PC-3 (cell line): ENCODE measurements at regions not wholly inside any gene's neighbourhood (a gene's known extent, or its start where the extent isn't known, plus 50 kb on each side); places are given as distances from the start of the nearest gene placed in this dataset.
"Not testable (repeated sequence)": the region's sequence is repeated elsewhere in the genome, so short reads cannot be mapped to it uniquely, and the experiment has no call there.

Experiments
- ATAC-seq: fragments of 200-7000 bp; cut with Tn5 transposase; 2 replicates; pipeline ENCODE4 v1.9.1; 2020; ENCODE audit warnings: mild to moderate bottlenecking, moderate library complexity
- BruUV-seq: library from RNA; stranded (reverse); fragments of 400-500 nt; replicated peaks from 2 replicates; lab custom pipeline; 2021; lab: Mats Ljungman, UMichigan
- CTCF ChIA-PET: fragments of 300-600 bp; sonication (Branson Sonifier 250); formaldehyde crosslinking; loops from one replicate; lab custom pipeline; 2022; ENCODE audit warnings: antibody characterized with exemption; lab: Charles Lee
- POLR2A ChIA-PET: fragments of 300-600 bp; sonication (Branson Sonifier 250); formaldehyde crosslinking; loops from one replicate; lab custom pipeline; 2022; ENCODE audit warnings: antibody characterized with exemption; ENCODE audit not compliant: unreplicated experiment; lab: Charles Lee
- DNase-seq: peaks from one replicate; pipeline ENCODE4 v3.0.0-alpha.2; 2015
- H2AFZ ChIP-seq: fragments of 300-600 bp; sonication (generic); 2 replicates; pipeline ENCODE4 v1.6.0; 2016; ENCODE audit warnings: antibody characterized with exemption, low read length
- H3F3A ChIP-seq: fragments of 300-600 bp; sonication (generic); one replicate; pipeline ENCODE4 v1.6.0; 2017; ENCODE audit warnings: antibody characterized with exemption, low read length, control low read depth, mild to moderate bottlenecking; ENCODE audit not compliant: unreplicated experiment
- H3K27ac ChIP-seq: fragments of 300-600 bp; sonication (generic); 2 replicates; pipeline ENCODE4 v1.5.1; 2016; ENCODE audit warnings: mild to moderate bottlenecking, low read length
- H3K27me3 ChIP-seq: fragments of 300-600 bp; sonication (generic); 2 replicates; pipeline ENCODE4 v1.6.1; 2016; ENCODE audit warnings: low read length, mixed read lengths
- H3K36me3 ChIP-seq: fragments of 300-600 bp; sonication (generic); 2 replicates; pipeline ENCODE4 v1.6.1; 2016; ENCODE audit warnings: low read depth, mixed run types, low read length, mixed read lengths
- H3K4me1 ChIP-seq: fragments of 300-600 bp; sonication (generic); 2 replicates; pipeline ENCODE4 v1.5.1; 2016; ENCODE audit warnings: low read length; ENCODE audit not compliant: insufficient read depth
- H3K4me2 ChIP-seq: fragments of 300-600 bp; sonication (generic); 2 replicates; pipeline ENCODE4 v1.6.0; 2016; ENCODE audit warnings: low read length
- H3K4me3 ChIP-seq: fragments of 300-600 bp; sonication (generic); 2 replicates; pipeline ENCODE4 v1.5.1; 2016; ENCODE audit warnings: mild to moderate bottlenecking, low read length, mixed read lengths
- H3K79me2 ChIP-seq: fragments of 300-600 bp; sonication (generic); 2 replicates; pipeline ENCODE4 v1.6.1; 2017; ENCODE audit warnings: low read length, mixed read lengths
- H3K9ac ChIP-seq: fragments of 300-600 bp; sonication (generic); 2 replicates; pipeline ENCODE4 v1.6.0; 2016; ENCODE audit warnings: mild to moderate bottlenecking, low read length
- H3K9me2 ChIP-seq: fragments of 300-600 bp; sonication (generic); replicated peaks from 2 replicates; pipeline ENCODE4 v1.6.1; 2016; ENCODE audit warnings: mixed run types, low read length, mixed read lengths
- H3K9me3 ChIP-seq: fragments of 300-600 bp; sonication (generic); 2 replicates; pipeline ENCODE4 v1.6.1; 2016; ENCODE audit warnings: low read length, mixed read lengths
- H4K20me1 ChIP-seq: fragments of 300-600 bp; sonication (generic); 2 replicates; pipeline ENCODE4 v1.6.1; 2016; ENCODE audit warnings: low read length, mixed read lengths
- EZH2 ChIP-seq: fragments of 300-600 bp; sonication (generic); IDR thresholded peaks from one replicate; pipeline ENCODE4 v1.6.1; 2017; ENCODE audit warnings: antibody characterized with exemption, mild to moderate bottlenecking, low read length; ENCODE audit not compliant: unreplicated experiment
- EZH2phosphoT487 ChIP-seq: fragments of 300-600 bp; sonication (generic); IDR thresholded peaks from 2 replicates; pipeline ENCODE4 v1.6.1; 2018; ENCODE audit warnings: mild to moderate bottlenecking, antibody characterized with exemption, low read length, borderline replicate concordance
- intact Hi-C: fragments of 100-400 bp; cut with micrococcal nuclease; formaldehyde crosslinking; loops from 2 replicates; pipeline ENCODE4 v1.9.0; 2023
- TF ChIP-seq, protein P1 (sequence below): fragments of 300-600 bp; sonication (generic); conservative IDR thresholded peaks from 2 replicates; pipeline ENCODE4 v1.5.1; 2017; ENCODE audit warnings: antibody characterized with exemption, low read depth, mild to moderate bottlenecking, low read length

DNA sequence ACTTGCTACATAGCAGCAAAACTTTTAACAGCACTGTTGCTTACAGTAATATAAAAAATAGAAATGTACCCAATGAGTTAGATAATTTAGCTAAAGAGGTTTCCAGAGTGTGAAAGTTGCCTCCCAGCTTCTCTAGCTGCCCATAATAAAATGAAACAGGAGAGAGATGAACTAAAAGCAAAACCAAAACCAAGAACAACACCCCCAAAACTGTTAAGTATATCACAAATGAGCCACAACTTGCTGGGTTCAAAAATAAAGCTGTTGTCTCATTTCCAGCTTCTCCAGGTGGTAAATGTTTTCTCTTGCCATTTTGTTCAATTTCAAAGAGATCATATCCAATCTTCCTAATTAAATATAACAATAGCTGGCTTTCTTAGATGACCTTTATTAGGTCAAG is 614.0 kb downstream of the ETNK1 start:
- TF ChIP-seq EZH2 (no peak), EZH2phosphoT487 (no peak)
- TF ChIP-seq, protein P1, sequence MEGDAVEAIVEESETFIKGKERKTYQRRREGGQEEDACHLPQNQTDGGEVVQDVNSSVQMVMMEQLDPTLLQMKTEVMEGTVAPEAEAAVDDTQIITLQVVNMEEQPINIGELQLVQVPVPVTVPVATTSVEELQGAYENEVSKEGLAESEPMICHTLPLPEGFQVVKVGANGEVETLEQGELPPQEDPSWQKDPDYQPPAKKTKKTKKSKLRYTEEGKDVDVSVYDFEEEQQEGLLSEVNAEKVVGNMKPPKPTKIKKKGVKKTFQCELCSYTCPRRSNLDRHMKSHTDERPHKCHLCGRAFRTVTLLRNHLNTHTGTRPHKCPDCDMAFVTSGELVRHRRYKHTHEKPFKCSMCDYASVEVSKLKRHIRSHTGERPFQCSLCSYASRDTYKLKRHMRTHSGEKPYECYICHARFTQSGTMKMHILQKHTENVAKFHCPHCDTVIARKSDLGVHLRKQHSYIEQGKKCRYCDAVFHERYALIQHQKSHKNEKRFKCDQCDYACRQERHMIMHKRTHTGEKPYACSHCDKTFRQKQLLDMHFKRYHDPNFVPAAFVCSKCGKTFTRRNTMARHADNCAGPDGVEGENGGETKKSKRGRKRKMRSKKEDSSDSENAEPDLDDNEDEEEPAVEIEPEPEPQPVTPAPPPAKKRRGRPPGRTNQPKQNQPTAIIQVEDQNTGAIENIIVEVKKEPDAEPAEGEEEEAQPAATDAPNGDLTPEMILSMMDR, result no peak
- Histone ChIP-seq H3K9ac (no peak overlapping the region), H3K79me2 (no peaks in the 10 kb centered on the region), H3K36me3 (no peaks in the 10 kb centered on the region), H4K20me1 (no peaks in the 10 kb centered on the region), H3K27ac (no peak overlapping the region), H2AFZ (no peak overlapping the region), H3K9me2 (no peaks in the 10 kb centered on the region), H3K4me1 (no peaks in the 10 kb centered on the region), H3K4me2 (no peak overlapping the region), H3K4me3 (no peak overlapping the region), H3K27me3 (no peaks in the 10 kb centered on the region), H3F3A (no peaks in the 10 kb centered on the region), H3K9me3 (no peaks in the 10 kb centered on the region)
- DNase-seq (no peak), ATAC-seq (no peak)
- BruUV-seq, result no TSS peak
- intact Hi-C loops, result no loop called here
- POLR2A ChIA-PET, result no interaction called here
- CTCF ChIA-PET, result no interaction called here

DNA sequence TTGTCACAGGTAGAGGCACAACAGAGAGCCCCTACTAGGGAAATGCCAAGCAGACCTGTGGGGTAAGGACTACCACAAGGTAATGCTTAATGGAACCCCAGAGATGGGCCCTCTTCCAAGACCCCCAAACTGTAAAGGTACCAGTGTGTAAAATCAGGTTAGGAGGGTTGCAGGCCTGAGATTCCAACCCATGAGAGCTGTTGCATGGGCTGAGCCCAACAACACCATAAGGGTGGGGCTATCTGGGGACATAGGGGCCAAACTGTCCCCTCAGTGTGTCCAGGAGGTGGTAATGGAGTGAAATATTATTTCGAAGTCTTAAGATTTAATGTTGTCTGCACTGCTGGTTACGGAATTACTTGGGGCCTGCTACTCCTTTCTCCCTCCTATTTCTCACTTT is 620.2 kb downstream of the ETNK1 start:
- H3K79me2 ChIP-seq, result no peaks in the 10 kb centered on the region
- H3K9ac ChIP-seq, result no peak overlapping the region
- H3K27me3 ChIP-seq, result no peaks in the 10 kb centered on the region
- intact Hi-C loops, result no loop called here
- H3F3A ChIP-seq, result no peaks in the 10 kb centered on the region
- TF ChIP-seq EZH2phosphoT487 (no peak), EZH2 (no peak)
- TF ChIP-seq, protein P1, result no peak
- H2AFZ ChIP-seq, result no peak overlapping the region
- H3K4me1 ChIP-seq, result no peaks in the 10 kb centered on the region
- H3K4me2 ChIP-seq, result no peak overlapping the region
- no peaks in the 10 kb centered on the region for H3K9me2 ChIP-seq
- H3K9me3 ChIP-seq, result no peaks in the 10 kb centered on the region
- no peak overlapping the region for H3K4me3 ChIP-seq
- no peaks in the 10 kb centered on the region for H4K20me1 ChIP-seq
- ChIA-PET CTCF (no interaction called here), POLR2A (no interaction called here)
- DNase-seq (no peak), ATAC-seq (no peak)
- BruUV-seq, result no TSS peak
- H3K36me3 ChIP-seq, result no peaks in the 10 kb centered on the region
- no peak overlapping the region for H3K27ac ChIP-seq

DNA sequence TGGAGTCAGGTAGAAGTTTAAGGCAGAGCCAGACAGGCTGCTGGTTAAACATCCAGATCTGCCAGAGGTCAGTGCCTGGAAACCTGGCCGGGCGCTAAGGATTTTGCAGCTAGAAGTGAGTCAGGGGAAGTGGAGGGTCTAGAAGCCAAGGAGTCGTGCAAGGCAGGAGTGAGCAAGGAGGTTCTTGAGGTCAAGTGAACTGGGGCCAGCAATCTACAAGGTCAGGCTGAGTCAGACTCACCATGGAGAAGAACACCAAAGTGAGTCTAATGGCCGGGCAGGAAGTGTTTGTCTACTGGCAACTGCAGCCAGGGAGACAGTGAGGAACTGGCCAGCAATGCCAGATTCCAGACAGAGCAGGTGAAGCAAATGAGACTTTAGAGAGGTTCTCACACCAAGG is 628.2 kb downstream of the ETNK1 start:
- H3K4me1 ChIP-seq, result no peaks in the 10 kb centered on the region
- H3K9ac ChIP-seq, result no peak overlapping the region
- ATAC-seq, result no peak
- ChIA-PET CTCF (no interaction called here), POLR2A (no interaction called here)
- H3K9me3 ChIP-seq, result no peaks in the 10 kb centered on the region
- H3K4me3 ChIP-seq, result no peak overlapping the region
- no peak for DNase-seq
- H3K36me3 ChIP-seq, result no peaks in the 10 kb centered on the region
- H3K4me2 ChIP-seq, result no peak overlapping the region
- no TSS peak for BruUV-seq
- no peaks in the 10 kb centered on the region for H3F3A ChIP-seq
- no peaks in the 10 kb centered on the region for H4K20me1 ChIP-seq
- H3K27ac ChIP-seq, result no peak overlapping the region
- intact Hi-C loops, result no loop called here
- TF ChIP-seq EZH2, result no peak
- TF ChIP-seq, protein P1, result no peak
- no peak for TF ChIP-seq EZH2phosphoT487
- no peaks in the 10 kb centered on the region for H3K79me2 ChIP-seq
- no peak overlapping the region for H2AFZ ChIP-seq
- no peaks in the 10 kb centered on the region for H3K27me3 ChIP-seq
- H3K9me2 ChIP-seq, result no peaks in the 10 kb centered on the region

DNA sequence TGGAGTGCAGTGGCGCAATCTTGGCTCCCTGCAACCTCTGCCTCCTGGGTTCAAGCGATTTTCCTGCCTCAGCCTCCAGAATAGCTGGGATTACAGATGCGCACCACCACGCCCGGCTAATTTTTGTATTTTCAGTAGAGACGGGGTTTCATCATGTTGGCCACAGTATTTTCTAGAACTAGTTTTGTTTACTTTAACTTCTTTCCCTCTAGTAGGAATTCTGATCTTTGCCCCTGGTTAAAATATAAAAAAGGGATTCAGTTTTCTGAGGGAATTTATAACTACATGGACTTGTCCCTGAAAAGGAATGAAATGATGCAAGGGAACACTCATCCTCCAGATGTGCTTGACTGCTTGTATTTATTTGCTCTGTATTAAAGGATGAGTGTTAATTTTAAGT is 628.9 kb downstream of the ETNK1 start:
- CTCF ChIA-PET, H3K79me2 ChIP-seq, BruUV-seq, intact Hi-C loops, H3K36me3 ChIP-seq, H3K4me2 ChIP-seq, H2AFZ ChIP-seq, POLR2A ChIA-PET, ATAC-seq, H3K4me1 ChIP-seq, DNase-seq, H3K9me3 ChIP-seq, H3K9ac ChIP-seq, H4K20me1 ChIP-seq, H3K4me3 ChIP-seq, H3K9me2 ChIP-seq, H3K27me3 ChIP-seq, H3F3A ChIP-seq, H3K27ac ChIP-seq: not testable (repeated sequence)
